Keratinocyte (primary cell): ENCODE measurements at regions not wholly inside any gene's neighbourhood (a gene's known extent, or its start where the extent isn't known, plus 50 kb on each side); places are given as distances from the start of the nearest gene placed in this dataset.

ENCODE experiments used
- EZH2 ChIP-seq: IDR thresholded peaks from one replicate; pipeline ENCODE4 v1.6.1; 2012; ENCODE audit warnings: inconsistent platforms, mild to moderate bottlenecking, low read length, moderate library complexity
- TF ChIP-seq, protein P1 (sequence below), 3 experiments: IDR thresholded peaks in 1 of 3; conservative IDR thresholded peaks in 1 of 3; optimal IDR thresholded peaks in 1 of 3; 2 replicates in 2 of 3; 3 replicates in 1 of 3; pipeline versions ENCODE3 to v1.5.1; 2011; ENCODE audit warnings: low read length in 3 of 3, mild to moderate bottlenecking in 3 of 3, moderate library complexity in 2 of 3, control low read depth in 1 of 3, inconsistent platforms in 1 of 3; ENCODE audit not compliant: insufficient read depth in 2 of 3; ENCODE audit errors: extremely low read depth in 1 of 3

DNA sequence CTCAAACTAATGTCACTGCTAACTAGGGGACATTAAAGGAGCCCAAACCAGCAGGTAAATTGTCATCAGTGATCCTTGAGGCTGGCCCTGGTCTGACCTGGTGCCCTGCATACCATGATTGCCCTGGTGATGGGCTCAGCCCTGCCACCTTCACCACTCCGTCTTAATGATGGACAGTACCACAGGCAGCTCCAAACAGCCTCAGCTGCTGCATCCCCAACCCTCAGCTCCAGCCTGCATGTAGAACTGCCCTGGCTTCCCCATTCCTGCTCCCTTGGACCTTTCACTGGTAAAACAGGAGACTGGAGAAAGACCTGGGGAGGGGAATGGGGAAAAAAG lies 190.0 kb downstream of the GAS1 start:
- TF ChIP-seq, protein P1, sequence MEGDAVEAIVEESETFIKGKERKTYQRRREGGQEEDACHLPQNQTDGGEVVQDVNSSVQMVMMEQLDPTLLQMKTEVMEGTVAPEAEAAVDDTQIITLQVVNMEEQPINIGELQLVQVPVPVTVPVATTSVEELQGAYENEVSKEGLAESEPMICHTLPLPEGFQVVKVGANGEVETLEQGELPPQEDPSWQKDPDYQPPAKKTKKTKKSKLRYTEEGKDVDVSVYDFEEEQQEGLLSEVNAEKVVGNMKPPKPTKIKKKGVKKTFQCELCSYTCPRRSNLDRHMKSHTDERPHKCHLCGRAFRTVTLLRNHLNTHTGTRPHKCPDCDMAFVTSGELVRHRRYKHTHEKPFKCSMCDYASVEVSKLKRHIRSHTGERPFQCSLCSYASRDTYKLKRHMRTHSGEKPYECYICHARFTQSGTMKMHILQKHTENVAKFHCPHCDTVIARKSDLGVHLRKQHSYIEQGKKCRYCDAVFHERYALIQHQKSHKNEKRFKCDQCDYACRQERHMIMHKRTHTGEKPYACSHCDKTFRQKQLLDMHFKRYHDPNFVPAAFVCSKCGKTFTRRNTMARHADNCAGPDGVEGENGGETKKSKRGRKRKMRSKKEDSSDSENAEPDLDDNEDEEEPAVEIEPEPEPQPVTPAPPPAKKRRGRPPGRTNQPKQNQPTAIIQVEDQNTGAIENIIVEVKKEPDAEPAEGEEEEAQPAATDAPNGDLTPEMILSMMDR (optimal IDR thresholded peaks at IDR 0.05 in 1 of 3, IDR thresholded peaks at IDR 0.05 in 1 of 3, conservative IDR thresholded peaks at IDR 0.05 in 1 of 3; ENCODE audit: extremely low read depth in 1 of 3, insufficient read depth in 2 of 3, low read length in 3 of 3) = no peak
- TF ChIP-seq EZH2 = no peak
